NCI-H345 treated with DMSO at 0.1 percent for 48 hours (cell line): ENCODE measurements at regions not wholly inside any gene's neighbourhood (a gene's known extent, or its start where the extent isn't known, plus 50 kb on each side); places are given as distances from the start of the nearest gene placed in this dataset.

Source experiments
- DNase-seq: peaks from one replicate; lab custom pipeline; 2025; ENCODE audit not compliant: unreplicated experiment; lab: John Stamatoyannopoulos, UW

DNA sequence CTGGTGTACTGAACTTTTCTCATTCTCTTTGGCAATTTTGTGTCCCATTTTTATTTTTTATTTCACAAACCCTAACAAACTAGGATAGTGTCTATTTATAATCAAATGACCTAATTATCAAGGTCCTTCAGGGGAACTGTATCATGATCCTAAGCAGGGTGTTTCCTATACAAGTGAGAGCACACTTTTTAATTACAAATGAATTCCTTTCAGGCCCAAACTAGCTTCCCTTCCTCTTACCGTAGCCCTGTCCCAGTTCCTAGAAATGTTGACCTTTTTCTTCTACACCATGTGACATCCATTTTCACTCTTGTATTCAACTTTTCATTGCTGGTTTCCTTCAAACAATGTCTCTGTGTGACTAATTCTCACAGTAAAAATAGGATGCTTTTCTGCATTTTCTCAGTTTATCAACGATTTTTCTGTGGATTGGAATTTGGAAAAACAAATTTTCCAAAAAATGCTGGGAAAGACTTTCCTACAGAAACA, 411.4 kb downstream of the CCDC91 start:
- no peak for DNase-seq

DNA sequence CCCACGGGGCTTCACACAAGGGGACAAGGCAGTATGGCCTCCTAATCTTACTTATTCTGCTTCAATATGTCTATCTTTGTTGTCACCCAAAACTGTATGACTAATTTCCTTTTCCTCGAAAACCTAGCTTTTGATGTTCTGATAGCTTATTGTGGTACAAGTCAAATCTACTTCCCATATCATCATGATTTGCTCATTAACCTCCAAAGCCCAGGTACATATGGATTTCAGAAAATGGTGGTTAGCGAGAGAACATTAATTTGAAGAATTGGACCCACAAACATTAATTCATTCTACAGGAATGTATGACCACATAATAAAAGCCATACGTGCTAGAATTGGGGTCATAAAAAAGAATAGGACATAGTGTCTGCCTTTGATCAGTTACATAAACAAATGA, 412.5 kb downstream of the CCDC91 start:
- DNase-seq, result no peak

DNA sequence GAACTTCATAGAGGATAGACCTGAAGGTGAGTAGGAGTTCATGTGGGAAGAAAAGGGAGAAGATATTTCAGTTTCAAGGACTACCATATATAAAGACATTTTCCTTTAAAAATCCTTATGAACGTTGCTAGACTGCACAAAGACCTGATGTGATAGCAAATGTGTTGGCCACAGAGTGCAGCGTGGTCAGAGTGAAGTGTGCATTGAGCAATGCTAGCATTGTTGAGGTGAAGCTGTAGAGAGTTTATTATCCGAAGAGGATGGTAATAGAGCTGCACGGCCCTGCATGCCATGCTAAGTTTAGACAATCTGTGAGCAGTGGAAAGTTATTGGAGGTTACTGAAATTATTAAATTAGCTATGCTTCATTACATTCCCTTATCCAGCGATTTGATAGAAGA, 413.0 kb downstream of the CCDC91 start:
- no peak for DNase-seq

DNA sequence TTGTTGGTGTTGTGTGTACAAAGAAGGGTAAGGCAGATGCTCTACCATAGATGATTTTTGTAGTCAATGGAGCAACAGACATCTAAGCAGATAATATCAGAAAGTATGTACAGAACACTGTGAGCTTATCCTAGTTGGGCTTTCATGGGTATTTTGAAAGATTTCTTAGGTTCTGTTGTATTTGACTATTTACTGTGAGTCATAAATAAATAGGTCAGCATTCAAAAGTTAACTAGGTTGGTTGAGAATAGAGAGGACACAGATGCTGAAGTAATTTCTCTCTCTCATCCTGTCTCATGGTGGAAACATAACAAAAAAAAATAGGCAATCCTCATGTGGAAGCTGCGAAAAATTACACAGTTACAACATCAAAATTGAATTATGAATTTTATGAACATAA, 413.5 kb downstream of the CCDC91 start:
- no peak for DNase-seq

DNA sequence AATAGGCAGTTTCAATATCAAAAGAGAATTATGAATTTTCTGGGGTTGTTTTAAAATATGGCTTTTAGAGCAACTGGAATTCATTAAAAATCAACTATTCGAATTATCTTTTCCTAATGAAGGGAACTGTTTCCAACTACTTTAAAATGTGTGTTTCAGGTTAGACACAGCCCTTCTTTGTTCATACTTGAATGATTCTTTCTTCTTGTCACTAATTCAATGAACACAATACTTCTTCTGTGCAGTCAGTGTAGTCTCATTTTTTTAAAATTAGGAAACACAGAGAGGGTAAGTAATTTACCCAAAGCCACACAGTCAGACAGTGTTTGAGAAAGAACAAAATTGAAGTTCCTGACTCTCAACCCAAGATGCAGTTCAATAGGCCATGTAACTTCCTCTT, 414.0 kb downstream of the CCDC91 start:
- DNase-seq, result no peak

GRCh38 chr12:28606967-28607557, 416.8 kb downstream of the CCDC91 start:
- no peak for DNase-seq

- DNase-seq, result no peak
Measured at GRCh38 chr12:28610401-28611114, 420.3 kb downstream of the CCDC91 start.

GRCh38 chr12:28611115-28611435, 420.8 kb downstream of the CCDC91 start:
- DNase-seq, result no peak

DNA sequence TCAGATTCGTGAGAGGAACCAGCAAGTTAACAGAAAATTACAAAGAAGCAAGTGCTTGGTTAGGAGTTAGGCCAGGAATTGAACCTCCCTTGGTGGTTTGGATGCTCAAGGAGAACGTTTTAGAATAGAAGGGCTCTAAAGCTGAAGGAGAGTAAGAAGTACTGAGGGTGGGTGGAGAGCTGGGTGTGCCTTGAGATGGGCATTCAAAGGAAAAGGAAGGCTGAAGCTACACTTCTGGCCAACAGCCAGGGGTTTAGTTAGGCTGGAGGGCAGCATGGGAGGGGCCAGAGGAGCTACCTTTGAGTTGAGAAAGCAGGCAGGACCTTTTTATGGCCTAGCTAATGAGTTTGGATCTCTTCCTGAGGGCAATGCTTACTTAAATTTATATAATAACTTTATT, 421.2 kb downstream of the CCDC91 start:
- no peak for DNase-seq

DNA sequence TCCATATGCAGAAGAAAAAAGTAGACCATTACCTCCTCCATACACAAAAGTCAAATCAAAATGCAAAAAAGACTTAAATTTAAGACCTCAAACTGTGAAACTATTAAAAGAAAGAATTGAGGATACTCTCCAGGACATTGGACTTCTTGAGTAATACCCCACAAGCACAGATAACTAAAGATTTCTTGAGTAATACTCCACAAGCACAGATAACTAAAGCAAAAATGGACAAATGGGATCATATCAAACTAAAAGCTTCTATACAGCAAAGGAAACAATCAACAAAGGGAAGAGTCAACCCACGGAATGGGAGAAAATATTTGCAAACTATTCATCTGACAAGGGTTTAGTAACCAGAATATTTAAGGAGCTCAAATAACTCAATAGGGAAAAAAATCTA, 427.9 kb downstream of the CCDC91 start:
- no peak for DNase-seq

- no peak for DNase-seq
Measured at GRCh38 chr12:28618772-28619171, 428.5 kb downstream of the CCDC91 start.

- DNase-seq, result no peak
Measured at GRCh38 chr12:28620281-28620680, 430.0 kb downstream of the CCDC91 start.

- no peak for DNase-seq
Measured at GRCh38 chr12:28622406-28622805, 432.1 kb downstream of the CCDC91 start.

GRCh38 chr12:28626504-28626903, 436.2 kb downstream of the CCDC91 start:
- DNase-seq, result no peak

- DNase-seq, result no peak
Measured at GRCh38 chr12:28629691-28630090, 439.4 kb downstream of the CCDC91 start.

- DNase-seq, result no peak
Measured at GRCh38 chr12:28631831-28632230, 441.6 kb downstream of the CCDC91 start.

DNA sequence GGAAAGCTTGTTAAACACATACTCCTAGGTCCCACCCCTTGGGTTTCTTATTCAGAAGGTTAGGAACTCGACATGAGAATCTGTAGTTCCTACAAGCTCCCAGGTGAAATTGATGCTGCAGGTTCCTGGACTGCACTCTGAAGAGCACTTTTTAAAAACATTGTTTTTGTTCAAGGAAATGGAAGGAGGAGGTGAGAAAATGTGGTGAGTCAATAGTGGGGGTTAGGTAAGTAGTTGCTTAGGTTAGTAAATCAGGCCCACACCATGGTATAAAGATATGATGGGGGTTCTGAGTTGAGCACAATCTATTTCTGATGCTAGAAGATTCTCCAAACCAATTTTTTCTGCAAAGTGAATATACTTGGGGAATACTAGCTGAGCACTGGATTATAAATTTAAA, 450.3 kb downstream of the CCDC91 start:
- no peak for DNase-seq

DNA sequence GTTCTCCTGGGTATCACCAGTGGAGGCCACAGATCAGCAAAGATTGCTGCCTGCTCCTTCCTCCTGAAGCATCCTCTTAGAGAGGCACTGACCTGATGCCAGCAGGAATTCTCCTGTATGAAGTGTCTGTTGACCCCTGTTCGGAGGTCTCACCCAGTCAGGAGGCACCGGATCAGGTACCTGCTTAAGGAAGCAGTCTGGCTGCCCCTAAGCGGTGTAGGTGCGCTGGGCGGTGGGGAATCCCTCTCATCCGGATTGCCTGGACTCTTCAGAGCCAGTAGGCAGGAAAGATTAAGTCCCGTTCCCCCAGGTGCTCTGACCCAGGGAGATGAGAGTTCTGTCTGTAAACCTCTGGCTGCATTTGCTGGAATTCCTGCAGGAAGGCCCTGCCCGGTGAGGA, 455.2 kb downstream of the CCDC91 start:
- no peak for DNase-seq

DNA sequence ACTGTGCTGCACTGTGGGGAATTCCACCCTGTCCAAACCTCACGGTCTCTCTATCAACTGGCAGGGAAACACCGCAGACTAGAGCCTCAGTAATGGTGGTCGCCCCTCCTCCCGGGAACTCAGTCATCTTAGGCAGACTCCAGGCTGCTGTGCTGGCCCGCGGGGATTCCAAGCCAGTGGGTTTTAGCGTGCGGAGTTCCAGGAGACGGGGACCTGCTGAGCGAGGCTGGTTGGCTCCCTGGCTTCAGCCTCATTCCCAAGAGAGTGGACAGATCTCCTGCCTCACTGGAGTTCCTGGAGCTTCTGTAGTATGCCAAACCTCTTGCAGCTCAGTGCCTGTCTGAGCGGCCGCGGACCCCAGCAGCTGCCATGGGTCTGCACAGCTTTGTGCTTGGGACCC, 455.6 kb downstream of the CCDC91 start:
- DNase-seq, result no peak

GRCh38 chr12:28650906-28651305, 460.6 kb downstream of the CCDC91 start:
- no peak for DNase-seq

GRCh38 chr12:28652239-28652638, 462.0 kb downstream of the CCDC91 start:
- no peak for DNase-seq

DNA sequence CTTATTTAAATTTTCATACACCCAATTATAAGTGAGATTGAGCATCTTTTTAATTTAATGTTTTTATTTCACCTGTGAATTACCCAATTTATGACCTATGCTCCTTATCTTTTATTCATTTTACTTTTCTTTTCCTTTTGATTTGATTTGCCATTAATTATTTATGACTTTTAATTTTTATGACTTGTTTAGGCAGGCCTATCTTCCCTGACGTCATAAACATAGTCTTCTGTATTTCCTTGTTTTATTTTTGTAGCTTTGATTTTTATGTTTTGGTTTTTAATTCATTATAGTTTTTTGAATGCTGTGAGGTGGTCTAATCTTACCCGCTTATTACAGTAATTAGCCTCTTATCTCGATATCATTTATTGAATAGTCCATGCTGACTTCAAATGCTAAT, 467.1 kb upstream of the FAR2 start:
- no peak for DNase-seq

DNA sequence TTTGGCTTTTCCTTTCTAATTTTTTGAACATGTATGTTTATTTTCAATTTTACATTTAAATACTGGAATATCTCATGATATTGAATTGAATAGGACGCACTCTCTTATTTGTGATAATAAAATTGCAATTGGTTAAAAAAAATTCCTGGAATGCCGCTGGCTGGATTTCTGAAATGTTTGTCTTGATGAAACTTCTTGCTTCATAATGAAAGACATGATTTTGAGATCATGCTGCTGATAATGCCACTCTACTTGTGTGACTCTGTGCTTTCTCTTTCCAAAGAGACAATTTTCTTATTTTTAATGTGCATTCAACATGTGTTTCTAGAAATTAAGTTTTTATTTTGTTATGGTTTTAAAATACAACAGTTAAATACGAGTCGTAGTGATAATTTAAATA, 465.7 kb upstream of the FAR2 start:
- no peak for DNase-seq
